ENCODE measurements at regions not wholly inside any gene's neighbourhood (a gene's known extent, or its start where the extent isn't known, plus 50 kb on each side); places are given as distances from the start of the nearest gene placed in this dataset.
A peak's percentile ranks its signal among the peaks of the same experiment; 100 is the strongest.

DNA sequence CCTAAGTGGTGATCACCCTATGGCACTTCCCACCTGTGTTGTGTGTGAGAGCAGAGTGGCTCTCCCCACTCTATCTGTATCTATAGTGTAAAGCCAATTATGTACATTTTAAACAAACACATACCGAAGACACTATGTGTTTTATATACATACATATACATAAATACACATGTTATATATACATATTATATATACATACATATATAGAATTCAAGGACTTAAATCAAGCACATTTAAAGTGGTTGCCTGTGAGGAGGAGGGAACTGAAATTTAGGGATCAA, 246.6 kb downstream of the LY86 start:
- no peaks in the 10 kb centered on the region for H3K9me3 Mint-ChIP-seq
- ATAC-seq (no peak), DNase-seq (no peak)
- H3K36me3 Mint-ChIP-seq (ENCODE audit: low read depth), result no peaks in the 10 kb centered on the region
- H3K4me3 Mint-ChIP-seq, result no peak overlapping the region
- H3K27ac Mint-ChIP-seq, result no peak overlapping the region
- H3K4me1 Mint-ChIP-seq, result no peaks in the 10 kb centered on the region
- H3K27me3 Mint-ChIP-seq, result peaks cover 3% of the 10 kb centered on the region

DNA sequence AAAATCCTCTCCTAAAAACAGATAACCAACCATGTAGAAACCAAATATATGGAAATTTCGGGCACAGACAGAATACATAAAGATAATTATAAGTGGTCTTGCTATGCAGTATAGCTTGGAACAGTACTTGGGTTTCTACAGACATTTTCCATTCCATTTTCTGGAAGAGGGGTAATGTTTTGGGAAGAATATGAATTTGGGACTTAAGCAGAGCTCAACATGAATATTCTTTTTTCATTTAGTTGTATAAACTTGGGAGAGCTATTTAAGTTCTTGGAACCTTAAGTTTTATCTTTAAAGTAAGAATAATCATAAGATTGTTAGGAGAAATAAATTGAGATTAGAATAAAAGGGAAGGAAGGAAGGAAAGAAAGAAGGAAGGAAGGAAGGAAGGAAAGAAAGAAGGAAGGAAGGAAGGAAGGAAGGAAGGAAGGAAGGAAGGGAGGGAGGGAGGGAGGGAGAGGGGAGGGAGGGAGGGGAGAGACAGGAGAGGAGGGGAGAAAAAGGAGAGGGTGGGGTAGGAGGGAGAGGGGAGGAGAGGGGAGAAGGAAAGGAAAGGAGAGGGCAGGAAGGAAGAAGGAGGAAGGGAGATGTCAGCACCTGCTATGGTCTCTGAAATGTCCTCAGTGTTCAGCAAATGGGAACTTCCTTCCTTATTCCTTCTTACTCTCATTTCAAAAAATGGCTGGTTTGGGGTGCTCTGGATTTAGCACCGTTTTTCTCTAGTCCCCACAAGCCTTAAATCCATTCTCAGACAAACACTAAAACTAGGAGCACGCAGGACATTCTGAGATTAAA, 248.3 kb downstream of the LY86 start:
- H3K9me3 Mint-ChIP-seq, result no peaks in the 10 kb centered on the region
- DNase-seq (no peak), ATAC-seq (no peak)
- H3K4me1 Mint-ChIP-seq, result no peaks in the 10 kb centered on the region
- no peaks in the 10 kb centered on the region for H3K36me3 Mint-ChIP-seq (ENCODE audit: low read depth)
- no peak overlapping the region for H3K27ac Mint-ChIP-seq
- peaks cover 7% of the 10 kb centered on the region for H3K27me3 Mint-ChIP-seq
- H3K4me3 Mint-ChIP-seq, result no peak overlapping the region

DNA sequence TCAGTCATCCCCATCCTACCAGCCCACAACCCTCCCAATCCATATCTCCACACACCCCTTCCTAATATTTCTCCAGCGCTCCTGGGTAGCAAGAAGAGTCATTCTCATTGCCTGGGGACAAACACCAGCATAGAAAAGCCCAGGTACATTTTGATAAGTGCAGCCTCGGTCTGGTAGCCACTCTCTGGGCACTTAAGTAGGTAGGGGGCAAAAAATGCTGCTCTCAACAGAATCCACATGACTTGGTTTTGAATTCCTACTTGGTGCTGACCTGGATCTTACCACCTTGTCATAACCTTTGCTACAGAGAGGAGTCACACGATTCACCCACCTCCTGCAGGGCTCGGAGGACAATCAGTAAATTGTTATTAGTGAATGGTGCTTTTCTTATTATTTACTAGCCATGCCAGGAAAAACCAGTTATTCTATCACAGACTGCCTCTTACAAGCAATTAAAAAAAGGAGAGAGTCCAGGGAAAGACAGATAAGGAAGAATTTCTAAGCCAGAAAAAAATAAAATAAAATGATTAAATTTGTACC, 249.1 kb downstream of the LY86 start:
- no peaks in the 10 kb centered on the region for H3K4me1 Mint-ChIP-seq
- no peak overlapping the region for H3K27ac Mint-ChIP-seq

DNA sequence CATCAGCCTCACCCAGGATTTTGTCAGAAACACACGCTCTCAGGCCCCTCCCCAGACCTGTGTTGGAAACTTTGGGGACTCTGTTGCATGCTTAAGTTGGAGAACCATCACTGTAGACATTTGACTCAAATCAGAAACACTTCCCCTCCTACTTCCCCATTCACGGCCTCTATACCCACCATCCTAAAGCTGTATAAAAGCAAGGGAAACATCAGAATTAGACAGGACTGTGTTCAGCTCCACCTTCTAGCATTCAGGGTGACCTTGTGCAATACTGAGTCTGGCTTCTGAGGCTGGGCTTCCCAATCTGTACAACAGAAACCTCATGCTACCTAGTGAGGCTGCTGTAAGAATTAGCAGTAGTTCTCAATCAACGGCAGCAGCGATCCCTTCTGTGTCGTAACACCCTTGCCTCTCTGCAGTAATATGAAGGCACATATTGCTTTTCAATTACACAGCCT, 252.3 kb downstream of the LY86 start:
- H3K4me1 Mint-ChIP-seq, result no peaks in the 10 kb centered on the region
- DNase-seq (no peak), ATAC-seq (no peak)
- H3K4me3 Mint-ChIP-seq, result no peak overlapping the region
- peaks cover 5% of the 10 kb centered on the region for H3K9me3 Mint-ChIP-seq
- H3K27ac Mint-ChIP-seq, result no peak overlapping the region
- peaks cover 7% of the 10 kb centered on the region for H3K27me3 Mint-ChIP-seq
- H3K36me3 Mint-ChIP-seq (ENCODE audit: low read depth), result no peaks in the 10 kb centered on the region

More for the DNA sequence above, 249.1 kb downstream of the LY86 start:
- Mint-ChIP-seq H3K4me3 (no peak overlapping the region), H3K27me3 (peaks cover 7% of the 10 kb centered on the region), H3K36me3 (ENCODE audit: low read depth) (no peaks in the 10 kb centered on the region), H3K9me3 (no peaks in the 10 kb centered on the region)
- no peak for ATAC-seq
- no peak for DNase-seq

DNA sequence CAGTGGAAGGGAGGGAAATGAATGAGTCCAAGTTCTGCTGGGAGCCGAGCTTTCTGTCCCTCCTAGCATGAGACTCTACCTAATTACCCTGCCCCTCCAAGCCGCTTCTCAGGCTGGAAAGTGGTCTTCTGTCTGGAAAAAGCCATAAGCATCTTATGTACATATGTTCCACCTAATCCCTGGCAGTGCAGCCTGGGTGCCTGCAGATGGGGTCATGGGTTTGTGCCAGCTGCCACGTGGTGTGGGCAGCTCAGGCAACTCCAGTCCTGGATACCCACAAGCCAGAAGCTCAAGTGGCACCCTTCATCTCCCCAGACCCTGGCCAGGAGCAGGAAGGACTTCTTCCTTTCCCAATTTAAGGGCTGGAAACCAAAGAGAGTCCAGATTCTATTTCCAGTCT, 253.1 kb downstream of the LY86 start:
- no peak overlapping the region for H3K27ac Mint-ChIP-seq
- no peak for ATAC-seq
- H3K9me3 Mint-ChIP-seq, result peaks cover 11% of the 10 kb centered on the region
- H3K36me3 Mint-ChIP-seq (ENCODE audit: low read depth), result peaks cover 3% of the 10 kb centered on the region
- no peak overlapping the region for H3K4me3 Mint-ChIP-seq
- no peaks in the 10 kb centered on the region for H3K4me1 Mint-ChIP-seq
- H3K27me3 Mint-ChIP-seq, result peaks cover 7% of the 10 kb centered on the region
- DNase-seq, result no peak

DNA sequence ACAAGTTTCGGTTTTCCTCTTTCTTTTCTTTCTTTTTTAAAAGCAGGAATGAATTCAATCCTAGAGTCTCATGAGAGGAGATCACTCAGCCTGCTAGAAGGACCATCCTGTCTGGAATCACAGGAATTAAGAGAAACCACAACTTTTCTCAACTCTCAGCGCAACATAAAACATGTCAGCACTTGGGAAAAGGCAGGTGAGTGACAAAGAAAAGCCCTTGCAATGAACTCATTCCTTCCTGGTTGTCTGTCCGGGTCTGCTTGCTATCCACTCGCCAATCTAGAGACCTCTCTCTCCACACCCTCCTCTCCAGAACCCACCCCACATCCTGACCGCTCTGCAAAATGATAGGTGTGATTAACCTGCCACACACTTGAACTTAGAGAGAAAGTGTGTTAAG, 253.8 kb downstream of the LY86 start:
- peaks cover 11% of the 10 kb centered on the region for H3K9me3 Mint-ChIP-seq
- ATAC-seq (no peak), DNase-seq (no peak)
- peaks cover 6% of the 10 kb centered on the region for H3K27me3 Mint-ChIP-seq
- H3K4me1 Mint-ChIP-seq, result no peaks in the 10 kb centered on the region
- H3K4me3 Mint-ChIP-seq, result no peak overlapping the region
- H3K36me3 Mint-ChIP-seq (ENCODE audit: low read depth), result peaks cover 3% of the 10 kb centered on the region
- H3K27ac Mint-ChIP-seq, result no peak overlapping the region

DNA sequence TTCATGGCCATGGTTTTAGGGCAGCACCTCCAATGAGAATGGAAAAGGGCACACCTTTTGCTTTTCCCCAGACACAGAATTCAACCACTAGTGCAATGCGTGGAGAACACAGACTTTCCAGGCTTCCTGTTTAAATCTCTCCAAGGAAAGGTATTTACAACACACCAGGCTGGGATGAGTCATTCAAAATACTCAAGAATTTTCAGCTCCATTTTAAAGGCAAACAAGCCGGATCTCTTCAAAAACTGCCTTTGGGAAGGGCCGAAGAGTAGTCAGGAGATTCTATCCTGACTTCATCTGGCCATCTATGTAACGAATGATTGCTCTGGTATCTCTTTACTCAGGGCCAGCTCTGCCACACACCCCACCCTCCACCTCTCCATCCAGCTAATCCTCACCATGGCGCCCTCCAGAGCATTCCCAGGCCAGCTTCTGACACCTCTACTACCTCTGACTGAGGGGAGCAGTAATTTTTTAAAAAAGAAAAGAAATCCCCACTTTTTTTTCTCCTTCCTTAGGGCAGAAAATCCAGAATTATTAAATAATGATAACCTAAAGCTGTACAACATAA, 254.6 kb downstream of the LY86 start:
- Mint-ChIP-seq H3K4me3 (no peak overlapping the region), H3K9me3 (peaks cover 11% of the 10 kb centered on the region), H3K4me1 (no peaks in the 10 kb centered on the region), H3K36me3 (ENCODE audit: low read depth) (peaks cover 3% of the 10 kb centered on the region), H3K27ac (no peak overlapping the region), H3K27me3 (peaks cover 4% of the 10 kb centered on the region)
- ATAC-seq (no peak), DNase-seq (no peak)

DNA sequence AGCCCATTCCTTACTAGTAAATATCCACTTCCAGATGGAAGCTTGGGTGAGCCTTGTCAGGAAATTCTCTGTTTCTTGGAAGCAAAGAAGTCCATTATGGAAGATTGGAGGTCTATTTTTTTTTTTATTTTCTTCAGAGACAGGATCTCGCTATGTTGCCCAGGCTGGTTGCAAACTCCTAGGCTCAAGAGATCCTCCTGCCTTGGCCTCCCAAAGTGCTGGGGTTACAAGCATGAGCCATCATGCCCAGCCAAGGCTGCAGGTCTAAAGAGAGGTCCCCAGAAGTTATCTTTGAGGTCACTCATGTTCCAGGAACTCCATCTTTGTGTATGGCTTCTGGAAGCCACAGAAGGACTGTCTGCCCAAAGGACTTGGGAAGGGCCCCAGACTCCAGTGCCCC, 255.3 kb downstream of the LY86 start:
- Mint-ChIP-seq H3K4me3 (no peak overlapping the region), H3K27me3 (peaks cover 4% of the 10 kb centered on the region), H3K9me3 (peaks cover 11% of the 10 kb centered on the region), H3K4me1 (no peaks in the 10 kb centered on the region), H3K27ac (no peak overlapping the region), H3K36me3 (ENCODE audit: low read depth) (peaks cover 3% of the 10 kb centered on the region)
- DNase-seq, result no peak
- ATAC-seq, result no peak

DNA sequence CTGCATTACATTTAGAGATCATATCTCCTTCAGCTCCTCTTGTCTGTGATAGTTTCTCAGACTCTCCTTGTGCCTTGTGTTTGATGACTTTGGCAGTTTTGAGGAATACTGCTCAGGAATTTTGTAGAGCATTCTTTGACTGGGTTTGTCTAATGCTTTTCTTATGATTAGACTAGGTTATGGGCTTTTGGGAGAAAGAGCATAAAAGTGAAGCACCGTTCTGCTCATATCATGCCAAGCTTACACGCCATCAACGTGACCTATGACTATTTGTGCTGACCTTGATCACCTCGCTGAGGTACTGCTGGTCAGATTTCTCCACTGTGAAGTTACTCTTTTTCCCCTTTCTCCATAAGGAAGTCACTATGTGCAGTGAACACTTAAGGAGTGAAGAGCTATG, 256.0 kb downstream of the LY86 start:
- no peak overlapping the region for H3K27ac Mint-ChIP-seq
- peaks cover 4% of the 10 kb centered on the region for H3K27me3 Mint-ChIP-seq
- no peak for DNase-seq
- H3K36me3 Mint-ChIP-seq (ENCODE audit: low read depth), result peaks cover 3% of the 10 kb centered on the region
- no peak overlapping the region for H3K4me3 Mint-ChIP-seq
- H3K9me3 Mint-ChIP-seq, result peaks cover 11% of the 10 kb centered on the region
- no peaks in the 10 kb centered on the region for H3K4me1 Mint-ChIP-seq
- no peak for ATAC-seq

DNA sequence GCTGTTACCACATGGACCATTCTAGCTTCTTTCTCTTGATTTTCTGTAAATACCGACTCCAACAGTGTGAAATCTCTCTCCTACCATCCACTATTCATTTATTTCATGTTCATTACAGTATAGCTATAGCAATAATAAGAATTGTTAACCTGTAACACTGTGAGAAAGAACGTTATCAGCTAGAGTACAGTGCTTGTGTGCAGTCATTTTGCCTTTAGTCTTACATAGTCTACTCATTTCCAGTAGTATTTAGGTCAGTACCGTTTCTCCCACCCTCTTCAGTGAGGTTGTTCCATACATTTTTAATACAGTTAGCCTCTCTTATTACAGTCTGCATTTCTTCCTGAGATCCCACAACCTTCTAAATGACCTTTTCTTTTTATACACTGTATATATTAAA, 257.1 kb downstream of the LY86 start:
- ATAC-seq (no peak), DNase-seq (no peak)
- Mint-ChIP-seq H3K27me3 (peaks cover 4% of the 10 kb centered on the region), H3K4me3 (no peak overlapping the region), H3K27ac (no peak overlapping the region), H3K36me3 (ENCODE audit: low read depth) (peaks cover 3% of the 10 kb centered on the region), H3K4me1 (no peaks in the 10 kb centered on the region), H3K9me3 (peaks cover 11% of the 10 kb centered on the region)

DNA sequence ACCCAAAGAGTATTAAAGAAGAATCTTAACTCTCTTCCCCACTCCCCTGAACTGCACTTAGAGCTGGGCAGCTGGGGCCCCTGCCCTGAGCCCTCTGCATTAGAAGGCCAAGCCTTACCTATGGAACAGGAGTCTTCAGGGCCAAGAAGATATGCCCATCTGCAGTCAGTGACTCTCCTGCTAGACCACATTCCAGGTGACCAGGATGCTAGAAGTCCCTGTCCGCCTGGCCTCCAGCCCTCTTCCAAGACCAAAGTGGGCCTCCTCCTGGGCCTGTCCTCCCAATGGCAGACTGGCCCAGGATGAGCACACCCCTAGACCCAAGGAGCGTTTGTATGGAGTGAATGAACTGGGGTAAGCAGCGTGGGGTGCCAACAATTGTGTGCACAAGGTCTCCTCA, 259.1 kb downstream of the LY86 start:
- no peaks in the 10 kb centered on the region for H3K27me3 Mint-ChIP-seq
- H3K36me3 Mint-ChIP-seq (ENCODE audit: low read depth), result peaks cover 3% of the 10 kb centered on the region
- peaks cover 11% of the 10 kb centered on the region for H3K9me3 Mint-ChIP-seq
- DNase-seq (no peak), ATAC-seq (no peak)
- H3K4me1 Mint-ChIP-seq, result no peaks in the 10 kb centered on the region
- H3K27ac Mint-ChIP-seq, result no peak overlapping the region
- H3K4me3 Mint-ChIP-seq, result no peak overlapping the region

DNA sequence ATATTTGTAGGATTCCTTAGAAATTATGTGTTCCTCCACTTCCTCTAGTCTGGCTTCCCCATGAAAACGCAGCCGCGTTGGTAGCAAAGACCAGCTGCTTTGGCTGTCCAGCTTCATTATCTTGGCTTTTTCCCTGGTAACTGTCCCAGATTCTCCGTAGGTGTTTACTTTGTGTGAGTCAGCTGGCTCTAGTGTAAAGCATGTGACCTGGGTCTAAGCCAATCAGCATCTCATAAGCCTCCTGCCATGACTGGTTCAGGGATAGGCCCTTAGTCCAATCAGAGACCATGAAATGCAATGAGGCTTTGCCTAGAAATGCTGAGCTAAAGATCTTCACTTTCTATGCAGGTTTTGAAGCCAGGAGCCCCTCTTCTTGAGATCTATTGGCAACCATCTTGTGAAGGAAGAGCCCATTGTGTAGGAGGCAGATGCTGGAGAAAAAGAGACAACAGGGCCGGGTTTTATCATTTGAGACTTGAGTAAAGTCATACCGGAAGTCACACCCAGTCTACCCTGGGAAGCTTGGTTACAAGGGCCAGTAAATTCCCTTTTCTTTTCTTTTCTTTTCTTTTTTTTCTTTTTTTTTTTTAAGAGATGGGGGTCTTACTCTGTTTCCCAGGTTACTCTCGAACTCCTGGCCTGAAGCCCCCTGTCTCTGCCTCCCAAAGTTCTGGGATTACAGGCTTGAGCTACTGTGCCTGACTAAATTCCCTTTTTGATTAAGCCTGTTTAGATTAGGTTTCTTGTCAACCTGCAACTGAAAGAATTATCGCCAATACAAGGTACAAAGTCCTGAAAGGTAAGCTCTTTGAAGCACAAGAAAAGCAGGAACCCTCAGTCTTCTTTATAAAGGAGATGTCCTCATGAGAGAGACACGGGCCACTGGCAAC, 256.5 kb upstream of the RREB1 start:
- Mint-ChIP-seq H3K27me3 (no peaks in the 10 kb centered on the region), H3K4me3 (no peak overlapping the region), H3K36me3 (ENCODE audit: low read depth) (no peaks in the 10 kb centered on the region), H3K27ac (no peak overlapping the region), H3K9me3 (peaks cover 2% of the 10 kb centered on the region), H3K4me1 (peaks cover 15% of the 10 kb centered on the region)
- ATAC-seq (peak; percentile 28), DNase-seq (no peak)

DNA sequence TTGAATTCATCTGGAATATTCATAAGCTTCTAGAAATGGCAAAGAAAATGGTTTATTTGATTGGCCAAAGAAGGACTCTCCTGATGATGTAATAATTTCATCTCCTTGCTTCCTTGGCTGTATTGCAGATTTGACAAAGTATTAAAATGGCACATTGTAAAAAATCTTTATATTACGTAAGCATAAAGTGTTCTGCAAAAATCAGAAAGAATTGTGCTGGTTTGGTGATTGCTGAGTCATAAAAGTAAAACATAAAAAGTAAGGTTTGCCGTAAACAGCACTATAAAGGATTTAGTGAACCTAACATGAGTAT, 255.9 kb upstream of the RREB1 start:
- DNase-seq (no peak), ATAC-seq (no peak)
- no peaks in the 10 kb centered on the region for H3K36me3 Mint-ChIP-seq (ENCODE audit: low read depth)
- H3K27ac Mint-ChIP-seq, result no peak overlapping the region
- H3K9me3 Mint-ChIP-seq, result no peaks in the 10 kb centered on the region
- no peak overlapping the region for H3K4me3 Mint-ChIP-seq
- peaks cover 21% of the 10 kb centered on the region for H3K4me1 Mint-ChIP-seq
- H3K27me3 Mint-ChIP-seq, result no peaks in the 10 kb centered on the region

DNA sequence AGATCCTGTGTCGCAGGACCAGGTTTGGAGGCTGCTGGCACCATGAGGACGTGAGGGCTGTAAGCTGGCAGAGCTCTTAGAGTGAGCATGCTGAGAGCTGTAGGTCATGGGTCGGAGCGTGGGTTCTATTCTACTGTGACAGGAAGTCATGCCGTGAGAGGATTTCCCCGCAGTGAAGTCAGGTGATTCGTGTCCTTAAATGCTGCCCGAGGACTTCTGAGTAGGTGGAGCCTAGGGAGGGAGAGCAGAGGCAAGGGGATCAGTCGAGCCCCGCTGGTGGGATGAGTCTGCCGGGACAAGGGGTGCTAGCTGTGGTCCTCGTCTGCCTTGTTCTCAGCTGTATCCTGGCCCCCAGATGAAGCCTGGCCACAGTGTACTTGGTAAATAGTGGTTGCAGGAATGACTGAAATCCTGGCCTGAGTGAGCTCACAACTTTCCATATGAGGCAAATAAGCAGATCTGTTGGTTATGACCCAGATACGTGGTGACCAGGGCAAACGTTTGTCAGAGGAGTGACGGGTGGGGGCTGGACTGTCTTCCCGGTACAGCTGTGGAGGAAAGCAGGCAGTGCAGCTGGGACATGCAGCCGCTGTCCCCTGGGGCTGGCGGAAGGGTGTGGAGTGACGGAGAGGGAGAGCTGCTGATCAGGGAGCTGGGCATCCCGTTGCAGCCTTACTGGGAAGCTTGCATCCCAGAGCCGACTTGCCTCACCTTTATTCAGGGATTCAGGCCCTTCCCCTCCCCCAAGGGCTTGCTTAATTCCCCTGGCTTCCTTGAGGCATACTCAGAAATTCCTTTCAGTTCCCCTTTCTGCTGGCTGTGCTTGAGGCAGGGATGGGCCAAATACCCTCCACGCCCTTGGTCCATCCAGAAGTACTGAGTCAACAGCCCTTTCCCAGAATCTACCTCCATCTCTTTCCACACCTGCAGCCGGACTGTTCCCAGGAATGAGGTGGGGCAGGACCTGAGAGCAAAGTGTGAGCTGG, 250.9 kb upstream of the RREB1 start:
- H3K4me3 Mint-ChIP-seq, result peak overlapping the region; percentile 69
- H3K4me1 Mint-ChIP-seq, result peaks cover 34% of the 10 kb centered on the region
- peak overlapping the region; percentile 91 for H3K27ac Mint-ChIP-seq
- H3K9me3 Mint-ChIP-seq, result no peaks in the 10 kb centered on the region
- ATAC-seq, result peak; percentile 92
- peak; percentile 61 for DNase-seq
- peaks cover 2% of the 10 kb centered on the region for H3K27me3 Mint-ChIP-seq
- H3K36me3 Mint-ChIP-seq (ENCODE audit: low read depth), result no peaks in the 10 kb centered on the region
